ENCODE measurements at regions not wholly inside any gene's neighbourhood (a gene's known extent, or its start where the extent isn't known, plus 50 kb on each side); places are given as distances from the start of the nearest gene placed in this dataset.

DNA sequence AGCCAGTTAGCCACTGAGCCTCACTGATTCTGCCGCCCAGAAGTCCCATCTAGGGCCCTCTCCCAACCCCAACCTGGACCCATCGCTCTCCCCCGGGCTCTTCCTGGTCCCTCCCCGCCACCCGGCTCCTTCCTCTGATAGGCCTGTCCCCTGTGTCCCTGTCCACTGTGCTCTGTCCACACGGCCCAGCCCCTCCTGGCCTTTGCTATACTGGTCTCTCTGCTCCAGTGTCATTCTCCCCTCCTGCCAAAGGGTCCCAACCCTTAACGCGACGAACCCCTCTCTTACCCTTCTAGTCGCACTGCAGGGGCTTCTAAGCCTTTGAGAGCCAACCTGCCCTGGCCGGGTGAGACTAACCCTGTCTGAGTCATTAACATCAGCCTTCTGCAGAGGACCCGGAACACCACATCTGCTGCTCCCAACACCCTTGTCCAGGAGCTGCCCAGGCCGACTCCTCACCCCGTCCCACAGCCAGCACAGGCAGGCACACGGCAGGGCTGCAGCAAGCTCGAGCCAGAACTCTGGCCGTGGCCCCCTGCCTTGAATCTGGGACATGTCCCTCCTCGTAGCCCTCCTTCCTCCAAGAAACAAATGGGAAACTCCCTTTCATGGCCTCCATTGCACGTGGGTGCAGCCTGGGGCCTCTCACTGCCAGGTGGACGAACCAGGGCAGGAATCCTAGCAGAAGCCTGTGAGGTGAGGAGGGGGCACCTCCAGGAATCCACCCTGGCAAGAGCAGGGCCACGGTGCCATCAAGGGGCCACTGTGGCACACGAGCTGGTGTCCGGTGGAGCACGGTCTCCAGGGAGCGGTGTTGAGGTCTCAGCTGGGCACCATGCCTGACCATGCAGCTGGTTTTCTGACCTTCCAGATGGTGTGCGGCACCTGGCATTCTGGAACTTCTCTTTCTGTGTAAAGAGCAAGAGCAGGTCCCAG is 140.9 kb upstream of the IQSEC1 start:
- TF ChIP-seq, protein P1, sequence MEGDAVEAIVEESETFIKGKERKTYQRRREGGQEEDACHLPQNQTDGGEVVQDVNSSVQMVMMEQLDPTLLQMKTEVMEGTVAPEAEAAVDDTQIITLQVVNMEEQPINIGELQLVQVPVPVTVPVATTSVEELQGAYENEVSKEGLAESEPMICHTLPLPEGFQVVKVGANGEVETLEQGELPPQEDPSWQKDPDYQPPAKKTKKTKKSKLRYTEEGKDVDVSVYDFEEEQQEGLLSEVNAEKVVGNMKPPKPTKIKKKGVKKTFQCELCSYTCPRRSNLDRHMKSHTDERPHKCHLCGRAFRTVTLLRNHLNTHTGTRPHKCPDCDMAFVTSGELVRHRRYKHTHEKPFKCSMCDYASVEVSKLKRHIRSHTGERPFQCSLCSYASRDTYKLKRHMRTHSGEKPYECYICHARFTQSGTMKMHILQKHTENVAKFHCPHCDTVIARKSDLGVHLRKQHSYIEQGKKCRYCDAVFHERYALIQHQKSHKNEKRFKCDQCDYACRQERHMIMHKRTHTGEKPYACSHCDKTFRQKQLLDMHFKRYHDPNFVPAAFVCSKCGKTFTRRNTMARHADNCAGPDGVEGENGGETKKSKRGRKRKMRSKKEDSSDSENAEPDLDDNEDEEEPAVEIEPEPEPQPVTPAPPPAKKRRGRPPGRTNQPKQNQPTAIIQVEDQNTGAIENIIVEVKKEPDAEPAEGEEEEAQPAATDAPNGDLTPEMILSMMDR (conservative IDR thresholded peaks at IDR 0.05): no peak
- Mint-ChIP-seq H3K36me3 (no peaks in the 10 kb centered on the region), H3K27me3 (peaks cover 6% of the 10 kb centered on the region), H3K4me3 (no peak overlapping the region), H3K4me1 (ENCODE audit: unreplicated experiment) (no peaks in the 10 kb centered on the region), H3K27ac (no peak overlapping the region), H3K9me3 (no peaks in the 10 kb centered on the region)
- DNase-seq (ENCODE audit: extremely low spot score, unreplicated experiment): no peak

DNA sequence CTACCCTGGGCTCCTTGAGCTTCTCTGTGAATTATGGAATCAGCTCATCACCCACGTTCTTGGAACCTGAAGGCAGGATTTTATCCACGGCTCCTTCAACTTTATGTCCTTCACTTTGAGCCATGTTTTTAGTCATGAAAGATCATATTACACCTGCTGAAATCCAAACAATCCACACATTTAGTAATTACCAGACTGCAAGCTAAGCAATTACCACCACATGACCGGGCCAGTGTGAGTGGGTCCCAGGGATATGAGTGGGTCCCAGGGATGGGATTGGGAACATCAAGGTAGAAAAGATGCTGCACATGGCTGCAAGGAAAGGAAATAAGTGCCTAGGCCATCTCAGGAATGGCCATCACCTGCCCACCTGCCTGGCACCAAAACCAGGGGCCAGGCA is 140.3 kb upstream of the IQSEC1 start:
- Mint-ChIP-seq H3K27me3 (peaks cover 6% of the 10 kb centered on the region), H3K27ac (no peak overlapping the region), H3K9me3 (no peaks in the 10 kb centered on the region), H3K36me3 (no peaks in the 10 kb centered on the region), H3K4me3 (no peak overlapping the region), H3K4me1 (ENCODE audit: unreplicated experiment) (no peaks in the 10 kb centered on the region)
- no peak for DNase-seq (ENCODE audit: extremely low spot score, unreplicated experiment)
- TF ChIP-seq, protein P1 (conservative IDR thresholded peaks at IDR 0.05): no peak

DNA sequence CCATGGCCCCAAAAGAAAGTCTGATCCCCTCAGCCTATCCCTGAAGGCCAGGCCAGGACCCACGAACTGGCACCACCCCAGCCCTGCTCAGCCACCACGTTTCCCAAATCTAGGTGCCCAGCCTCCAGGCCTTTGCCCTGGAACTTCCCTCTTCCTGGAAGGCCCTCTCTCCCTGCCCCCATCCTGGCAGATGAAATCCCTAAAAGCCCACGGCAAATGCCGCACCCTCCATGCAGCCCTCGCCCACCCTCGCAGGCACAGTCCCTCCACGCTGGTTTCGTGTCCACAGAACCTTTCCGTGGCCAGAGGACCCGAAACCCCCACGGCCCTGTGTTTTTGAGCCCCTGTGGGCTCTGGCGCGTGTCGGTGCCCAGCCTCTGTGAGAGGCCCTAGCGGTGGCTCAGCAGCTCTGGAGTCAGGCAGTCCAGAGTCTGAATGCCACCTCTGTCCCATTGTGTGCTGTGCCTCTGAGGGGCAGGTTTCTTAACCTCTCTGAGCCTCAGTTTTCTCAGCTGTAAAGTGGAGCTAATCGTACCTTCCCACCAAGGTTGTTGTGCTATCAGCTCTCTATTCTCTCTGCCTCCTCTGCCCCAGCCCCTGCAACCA is 138.5 kb upstream of the IQSEC1 start:
- peaks cover 22% of the 10 kb centered on the region for H3K27me3 Mint-ChIP-seq
- H3K4me3 Mint-ChIP-seq: no peak overlapping the region
- H3K27ac Mint-ChIP-seq: no peak overlapping the region
- no peaks in the 10 kb centered on the region for H3K9me3 Mint-ChIP-seq
- no peak for DNase-seq (ENCODE audit: extremely low spot score, unreplicated experiment)
- no peaks in the 10 kb centered on the region for H3K4me1 Mint-ChIP-seq (ENCODE audit: unreplicated experiment)
- H3K36me3 Mint-ChIP-seq: no peaks in the 10 kb centered on the region
- TF ChIP-seq, protein P1 (conservative IDR thresholded peaks at IDR 0.05): no peak

DNA sequence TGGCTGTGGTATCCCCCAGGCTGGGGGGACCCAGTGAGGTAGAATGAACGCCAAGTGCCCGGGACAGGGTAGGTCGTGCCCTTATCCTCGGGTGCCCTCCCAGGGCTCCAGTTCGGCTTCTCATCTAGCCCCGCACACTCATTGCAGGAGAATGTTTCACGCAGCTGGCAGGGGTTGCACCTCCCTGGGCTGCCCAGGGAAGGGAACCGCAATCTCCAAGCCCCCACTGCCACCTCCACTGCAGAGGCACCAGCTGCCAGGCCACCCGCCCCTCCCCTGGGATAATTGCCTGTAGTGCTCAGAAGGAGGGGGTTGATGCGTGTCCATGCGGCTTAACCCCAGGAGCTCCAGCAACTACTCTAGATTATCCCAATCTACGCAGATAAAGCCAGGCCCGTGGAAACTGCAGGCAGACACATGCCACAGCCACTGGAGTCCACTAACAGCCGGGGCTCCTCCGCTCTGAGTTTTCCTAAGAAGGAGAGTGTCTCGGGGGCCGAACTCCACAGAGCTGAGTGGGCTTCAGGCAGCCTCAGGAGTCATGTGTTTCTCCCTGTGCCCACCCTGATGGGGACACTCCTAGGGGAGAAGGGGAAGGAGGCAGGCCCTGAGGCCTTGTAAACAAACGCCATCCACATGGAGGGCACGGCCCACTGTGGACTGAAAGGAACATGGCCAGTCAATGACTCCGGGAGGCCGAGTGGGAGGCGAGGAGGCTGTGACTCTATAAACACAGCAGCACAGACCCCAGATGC is 137.2 kb upstream of the IQSEC1 start:
- no peak for DNase-seq (ENCODE audit: extremely low spot score, unreplicated experiment)
- Mint-ChIP-seq H3K27ac (no peak overlapping the region), H3K27me3 (peaks cover 28% of the 10 kb centered on the region), H3K9me3 (no peaks in the 10 kb centered on the region), H3K4me3 (no peak overlapping the region), H3K36me3 (no peaks in the 10 kb centered on the region), H3K4me1 (ENCODE audit: unreplicated experiment) (no peaks in the 10 kb centered on the region)
- TF ChIP-seq, protein P1 (conservative IDR thresholded peaks at IDR 0.05): no peak

DNA sequence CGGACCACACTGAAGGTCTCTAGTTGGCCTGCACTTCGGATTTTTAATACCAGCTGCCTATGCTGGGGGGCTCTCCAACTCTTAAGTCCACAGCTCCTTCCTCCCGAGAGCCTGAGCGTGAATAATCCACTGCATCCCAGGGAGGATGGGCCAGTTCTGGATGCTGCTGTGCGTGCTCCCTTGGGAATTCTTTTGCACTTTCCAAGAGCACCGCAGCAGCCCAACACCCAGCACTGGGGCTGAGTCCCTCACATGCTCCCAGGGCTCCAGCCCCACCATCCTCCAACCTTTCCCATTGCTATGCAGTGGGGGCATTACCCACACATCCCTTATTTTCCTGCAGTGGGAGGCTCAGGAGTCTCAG is 136.4 kb upstream of the IQSEC1 start:
- Mint-ChIP-seq H3K4me3 (no peak overlapping the region), H3K4me1 (ENCODE audit: unreplicated experiment) (no peaks in the 10 kb centered on the region), H3K9me3 (no peaks in the 10 kb centered on the region), H3K27me3 (peaks cover 28% of the 10 kb centered on the region), H3K27ac (no peak overlapping the region), H3K36me3 (no peaks in the 10 kb centered on the region)
- no peak for DNase-seq (ENCODE audit: extremely low spot score, unreplicated experiment)
- TF ChIP-seq, protein P1 (conservative IDR thresholded peaks at IDR 0.05): no peak
